ENCODE measurements at regions not wholly inside any gene's neighbourhood (a gene's known extent, or its start where the extent isn't known, plus 50 kb on each side); places are given as distances from the start of the nearest gene placed in this dataset.

GRCh38 chr10:78819361-78820006, 249.3 kb upstream of the ZMIZ1 start:
- no peak for DNase-seq

- no peak for DNase-seq
Measured at GRCh38 chr10:78820007-78820362, 248.8 kb upstream of the ZMIZ1 start.

GRCh38 chr10:78821052-78821451, 247.7 kb upstream of the ZMIZ1 start:
- DNase-seq: no peak

- no peak for DNase-seq
Measured at GRCh38 chr10:78828647-78829539, 239.9 kb upstream of the ZMIZ1 start.

GRCh38 chr10:78829565-78829964, 239.2 kb upstream of the ZMIZ1 start:
- no peak for DNase-seq

- no peak for DNase-seq
Measured at GRCh38 chr10:78830062-78830975, 238.4 kb upstream of the ZMIZ1 start.

- no peak for DNase-seq
Measured at GRCh38 chr10:78830976-78831375, 237.8 kb upstream of the ZMIZ1 start.

DNA sequence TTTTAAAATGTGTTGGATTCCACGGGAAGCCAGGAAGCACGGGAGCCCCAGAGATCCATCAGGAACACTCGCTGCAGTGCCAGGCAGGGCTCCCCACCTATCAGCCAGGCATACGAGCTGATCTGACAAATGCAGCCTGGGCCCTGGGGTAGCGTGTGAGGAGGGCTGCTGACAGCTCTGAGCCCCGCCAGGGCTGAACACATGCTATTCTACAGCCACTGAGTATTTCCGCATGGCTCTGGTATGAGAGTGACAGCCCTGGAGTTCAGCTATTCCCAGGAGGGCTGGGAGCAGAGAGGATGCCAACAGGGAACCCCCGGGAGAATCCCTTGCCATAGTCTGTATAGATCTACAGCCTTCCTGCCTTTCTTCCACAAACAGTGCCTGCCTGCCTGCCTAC, 237.3 kb upstream of the ZMIZ1 start:
- DNase-seq: no peak

GRCh38 chr10:78832281-78832680, 236.5 kb upstream of the ZMIZ1 start:
- no peak for DNase-seq

- DNase-seq: no peak
Measured at GRCh38 chr10:78838141-78838657, 230.6 kb upstream of the ZMIZ1 start.

- DNase-seq: no peak
Measured at GRCh38 chr10:78843495-78843894, 225.3 kb upstream of the ZMIZ1 start.

GRCh38 chr10:78844960-78845607, 223.7 kb upstream of the ZMIZ1 start:
- DNase-seq: no peak

GRCh38 chr10:78846071-78846470, 222.7 kb upstream of the ZMIZ1 start:
- DNase-seq: no peak

DNA sequence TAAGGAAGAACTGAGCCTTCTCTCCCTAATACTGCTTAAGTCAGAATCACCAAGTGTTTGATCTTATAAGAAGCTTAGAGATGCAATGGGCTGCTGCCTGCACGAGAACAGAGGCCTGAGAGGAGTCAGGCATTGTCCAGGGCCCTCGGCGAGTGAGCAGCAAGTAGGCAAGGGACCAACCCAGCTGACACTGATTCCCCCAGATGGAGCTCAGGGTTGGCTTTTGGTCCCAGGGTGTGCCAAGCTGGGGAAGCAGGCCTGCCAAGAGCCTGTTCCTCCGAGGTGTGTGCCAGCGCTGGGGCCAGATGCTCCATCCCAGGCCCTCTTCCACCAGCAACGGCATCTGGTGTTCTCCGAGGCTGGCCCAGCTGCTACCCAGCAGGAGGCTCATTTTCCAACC, 222.0 kb upstream of the ZMIZ1 start:
- DNase-seq: no peak

- no peak for DNase-seq
Measured at GRCh38 chr10:78847485-78847884, 221.3 kb upstream of the ZMIZ1 start.

DNA sequence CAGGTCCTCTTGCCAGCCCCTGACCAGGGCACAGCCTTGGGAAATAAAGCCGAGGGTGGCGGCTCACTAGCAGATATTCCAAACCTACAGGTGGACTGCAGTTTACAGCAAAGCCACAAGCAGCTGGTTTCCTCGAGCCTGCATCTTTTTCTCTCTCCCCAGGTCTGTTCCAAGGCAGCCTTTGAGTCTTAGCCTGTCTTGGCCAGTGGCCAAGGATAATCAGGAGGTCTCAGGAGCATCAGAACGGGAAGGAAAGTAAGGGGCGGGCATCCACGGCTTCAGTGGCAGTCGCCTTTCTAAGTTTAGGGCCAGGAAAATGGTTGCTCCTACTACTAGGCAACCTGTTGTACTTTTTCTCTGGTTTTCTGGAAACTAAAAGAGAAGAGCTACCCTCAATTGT, 219.7 kb upstream of the ZMIZ1 start:
- DNase-seq: no peak

- no peak for DNase-seq
Measured at GRCh38 chr10:78849731-78850130, 219.0 kb upstream of the ZMIZ1 start.

DNA sequence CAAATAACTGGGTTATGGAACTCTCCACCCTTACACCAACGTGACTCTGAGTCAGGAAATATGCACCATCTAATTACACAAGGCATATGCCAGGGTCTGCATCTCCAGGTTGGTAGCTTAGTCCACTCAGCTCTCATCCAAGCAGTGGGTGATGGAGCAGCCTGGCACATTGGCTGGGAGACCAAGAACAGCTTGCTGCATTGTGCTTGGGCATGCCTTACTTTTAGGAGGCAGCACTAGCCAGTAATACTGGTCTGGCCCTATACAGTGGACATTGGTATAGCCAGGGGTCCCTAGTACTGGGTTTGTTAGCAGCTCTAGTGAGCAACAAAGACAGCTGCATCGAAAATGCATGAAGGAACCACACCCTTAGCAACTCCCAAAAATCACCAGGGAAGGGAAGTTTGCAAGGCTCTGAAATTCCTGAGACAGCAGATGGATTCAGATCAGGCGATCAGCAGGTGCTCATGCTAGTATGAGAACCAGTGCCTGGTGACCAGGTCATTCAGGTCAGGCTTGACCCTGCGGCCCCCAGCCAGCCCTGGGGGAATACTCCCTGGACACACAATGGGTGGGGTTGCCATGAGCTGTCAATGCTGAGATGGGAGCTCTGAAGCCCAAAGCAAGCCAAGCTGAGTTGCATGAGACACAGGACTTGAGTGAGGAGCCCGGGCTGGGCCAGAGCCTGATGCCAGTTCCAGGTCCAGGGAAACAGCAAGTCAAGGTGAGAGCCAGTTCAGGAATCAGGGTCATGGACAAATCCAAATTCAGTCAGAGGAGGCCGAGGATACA, 217.9 kb upstream of the ZMIZ1 start:
- no peak for DNase-seq

DNA sequence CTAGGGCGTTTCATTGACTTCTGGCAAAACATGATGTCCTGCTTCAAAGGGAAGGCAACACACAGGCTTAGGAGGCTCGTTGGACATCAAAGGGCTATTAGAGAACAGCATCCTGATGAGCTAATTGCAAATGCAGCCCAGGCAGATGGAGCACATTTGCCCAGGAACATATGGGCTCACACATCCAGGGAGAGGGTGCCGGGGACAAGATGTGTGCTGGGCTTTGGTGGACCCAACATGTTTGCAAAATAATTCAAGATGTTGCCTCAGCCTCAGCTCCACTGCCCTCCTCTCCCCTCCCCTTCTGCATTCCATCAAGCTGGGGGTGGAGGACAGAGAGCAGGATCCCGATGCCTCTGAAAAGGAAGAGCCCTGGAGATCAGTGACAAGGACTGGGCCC, 217.1 kb upstream of the ZMIZ1 start:
- DNase-seq: no peak

DNA sequence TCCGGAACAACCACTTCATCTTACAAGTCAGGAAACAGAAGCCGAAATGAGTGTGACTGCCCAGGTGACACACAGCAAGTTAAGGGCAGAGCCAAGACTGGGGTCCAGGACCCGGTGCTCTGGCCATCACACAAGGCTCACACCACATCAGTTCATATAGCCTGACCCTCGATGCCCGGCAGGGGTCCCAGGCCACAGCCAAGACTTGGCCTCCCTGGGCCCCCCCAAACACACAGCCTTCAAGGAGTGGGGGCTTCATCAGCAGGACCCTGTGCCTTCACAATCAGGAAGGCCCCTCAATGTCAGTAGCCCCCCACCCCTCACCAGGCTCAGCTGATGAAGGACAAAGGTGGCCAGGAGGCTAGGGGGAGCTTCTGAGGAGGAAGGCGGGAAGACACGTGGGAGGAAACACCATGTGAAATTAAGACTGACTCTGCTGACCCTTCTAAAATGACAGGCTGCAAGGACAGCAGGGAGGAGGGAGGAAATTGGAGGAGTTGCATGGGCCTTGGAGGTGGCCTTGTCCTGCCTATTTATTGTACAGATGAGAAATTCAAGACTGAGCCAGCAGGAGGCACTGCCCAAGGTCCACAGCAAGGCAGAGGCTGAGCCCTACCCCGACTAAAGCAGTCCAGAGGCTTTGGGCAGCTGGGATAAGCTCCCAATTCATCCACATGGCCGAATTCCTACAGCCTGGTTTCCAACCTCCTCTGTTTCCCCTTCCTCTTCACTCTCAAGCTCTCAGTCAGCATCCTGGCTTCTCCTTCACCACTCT, 216.1 kb upstream of the ZMIZ1 start:
- no peak for DNase-seq

GRCh38 chr10:78853864-78854263, 214.9 kb upstream of the ZMIZ1 start:
- no peak for DNase-seq

Measured in activated T-cell treated with anti-CD3 and anti-CD28 coated beads, Interleukin-2, amount 50 U/mL, for 1 hour (primary cell).